KBM-7 (cell line): ENCODE measurements at regions not wholly inside any gene's neighbourhood (a gene's known extent, or its start where the extent isn't known, plus 50 kb on each side); places are given as distances from the start of the nearest gene placed in this dataset.

Source experiments
- DNase-seq: peaks from one replicate; pipeline ENCODE4 v3.0.0-alpha.2; 2015
- in situ Hi-C: fragments of 300-500 bp; cut with MboI; formaldehyde crosslinking; loops from 2 replicates; pipeline ENCODE4 v1.14.3; 2020; ENCODE audit warnings: low sequenced_read_pairs, low pct_unique_long_range_greater_than_20kb, mixed read lengths

DNA sequence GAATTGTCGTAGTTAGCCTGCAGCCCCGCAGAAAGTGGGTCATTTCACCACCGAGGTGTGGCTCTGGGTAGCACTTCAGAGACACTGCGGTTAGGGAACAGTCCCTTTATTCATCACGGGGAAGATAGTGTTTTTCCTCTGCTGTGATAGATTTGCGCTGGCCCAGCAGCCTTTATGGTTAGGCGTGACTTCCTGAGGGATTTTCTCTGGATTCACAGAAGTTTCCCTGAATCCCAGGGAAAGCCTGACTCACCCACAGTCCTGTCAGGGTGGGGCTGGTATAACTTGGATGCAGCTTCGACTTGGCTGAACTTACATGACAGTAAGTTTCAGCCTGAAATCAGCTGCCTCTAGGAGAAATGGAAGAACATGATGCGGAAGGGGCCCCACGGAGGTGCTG lies 196.3 kb upstream of the HHIP start:
- no peak for DNase-seq
- in situ Hi-C loops: no loop called here

- no peak for DNase-seq
- in situ Hi-C loops: no loop called here
These were observed 195.4 kb upstream of the HHIP start for GRCh38 chr4:144450526-144450925.

DNA sequence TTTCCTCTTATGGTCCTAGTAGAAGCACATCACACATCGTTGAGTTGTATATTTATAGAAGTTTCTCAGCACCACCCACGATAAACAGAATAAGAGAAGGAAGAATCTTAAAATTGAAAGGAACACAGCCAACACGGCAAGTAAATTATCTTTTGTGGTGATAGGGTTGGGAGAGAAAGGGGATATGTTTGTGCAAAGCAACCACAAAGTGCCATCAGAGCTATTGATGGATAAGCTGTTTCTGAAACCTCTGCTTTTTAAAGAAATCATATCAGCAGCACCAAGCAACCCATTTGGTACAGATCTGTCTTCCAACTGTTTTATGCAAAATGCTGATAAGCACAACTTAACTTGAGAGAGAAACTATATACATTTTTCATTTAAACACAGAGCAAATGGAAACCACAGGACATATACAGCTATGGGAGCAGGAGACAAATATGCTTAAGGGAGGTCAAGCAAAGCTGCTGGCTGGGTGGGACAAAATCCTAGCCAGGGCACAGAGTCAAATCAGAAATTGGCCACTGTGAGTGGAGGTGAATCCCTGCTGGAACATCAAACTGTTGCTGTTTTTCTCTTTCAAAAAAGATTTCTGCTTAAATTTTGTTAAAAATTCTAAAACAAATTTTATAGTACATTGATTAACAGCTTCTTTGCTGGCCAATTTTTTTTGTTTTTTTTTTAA lies 194.0 kb upstream of the HHIP start:
- DNase-seq: no peak

DNA sequence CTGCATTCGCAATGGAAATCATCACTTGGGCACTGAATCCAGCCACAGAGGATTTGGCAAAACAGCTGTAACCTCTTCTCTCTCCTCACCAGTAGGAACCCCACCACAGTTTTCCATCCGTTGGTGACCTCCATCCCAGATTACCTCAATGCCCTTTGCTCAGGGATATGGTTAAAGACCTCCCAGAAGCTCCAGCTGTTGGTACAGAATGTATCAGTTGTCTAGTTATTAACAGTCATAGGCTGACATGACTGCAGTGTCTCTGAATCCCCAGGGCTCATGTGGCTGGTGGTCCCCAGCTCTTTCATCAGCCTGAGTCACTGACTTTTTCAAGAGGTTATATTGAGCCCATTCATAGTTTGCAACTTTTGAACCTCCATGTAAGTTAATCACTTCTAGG lies 189.8 kb upstream of the HHIP start:
- in situ Hi-C loops: no loop called here
- DNase-seq: no peak

More for the DNA sequence above, 194.0 kb upstream of the HHIP start:
- in situ Hi-C loops: no loop called here

- in situ Hi-C loops: no loop called here
- DNase-seq: no peak
These were observed 184.1 kb upstream of the HHIP start for GRCh38 chr4:144461906-144462305.

DNA sequence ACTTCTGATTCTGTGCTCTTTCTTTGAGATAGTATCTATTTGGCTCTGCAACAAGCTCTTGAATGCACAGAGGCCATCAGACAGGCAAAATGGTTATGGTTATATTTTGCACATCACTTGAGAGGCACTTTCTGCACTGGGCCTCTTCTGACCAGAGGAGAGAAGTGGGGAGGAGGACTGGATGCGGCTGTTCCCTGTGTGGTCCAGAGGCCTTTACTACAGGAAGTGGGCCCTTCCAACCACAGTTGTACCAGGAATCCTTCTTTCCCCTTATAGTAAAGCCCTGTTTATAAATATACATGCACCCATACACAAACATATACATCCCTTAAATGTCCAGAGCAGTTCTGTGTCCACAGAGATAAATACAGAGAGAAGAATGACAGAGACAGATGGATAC lies 182.7 kb upstream of the HHIP start:
- no peak for DNase-seq
- in situ Hi-C loops: no loop called here

GRCh38 chr4:144463896-144464295 lies 182.1 kb upstream of the HHIP start:
- in situ Hi-C loops: no loop called here
- no peak for DNase-seq

DNA sequence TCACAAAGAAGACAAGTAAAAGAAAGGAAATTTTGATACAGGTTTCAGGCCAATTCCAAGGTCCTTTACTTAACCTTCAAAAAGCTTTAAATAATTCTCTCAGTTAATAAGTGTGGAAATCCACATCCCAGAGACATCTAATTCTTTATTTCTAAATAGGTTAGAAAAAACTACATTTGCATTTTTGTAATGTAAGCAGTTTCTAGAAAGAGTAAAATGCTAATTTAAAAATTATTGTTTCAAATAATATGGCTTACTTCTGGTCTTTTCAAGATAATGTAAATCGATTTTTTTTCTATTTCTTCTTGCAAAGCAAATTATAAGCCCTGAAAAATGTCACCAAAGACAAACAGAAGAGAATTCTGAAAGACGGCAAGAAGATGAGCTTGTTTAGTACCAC lies 180.4 kb upstream of the HHIP start:
- DNase-seq: no peak
- in situ Hi-C loops: no loop called here

- in situ Hi-C loops: no loop called here
- peak; percentile 51 for DNase-seq
These were observed 165.9 kb upstream of the HHIP start for GRCh38 chr4:144480068-144480467.

DNA sequence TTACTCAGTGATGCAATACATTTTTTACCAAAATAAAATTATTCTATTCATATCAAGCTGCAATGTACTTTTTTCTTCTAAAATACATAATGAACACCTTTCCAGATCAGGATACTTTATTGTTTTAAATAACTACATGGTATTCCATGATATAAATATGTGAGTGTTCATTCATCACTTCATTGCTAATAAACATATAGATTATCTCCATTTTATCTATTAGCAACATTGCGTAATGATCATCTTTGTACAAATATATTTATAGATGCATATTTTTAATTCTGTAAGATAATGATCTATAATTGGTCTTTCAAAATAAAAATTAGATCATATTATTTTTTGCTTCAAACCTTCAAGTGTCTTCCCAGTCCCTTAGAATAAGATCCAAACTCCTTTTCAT lies 156.1 kb upstream of the HHIP start:
- DNase-seq: no peak
- in situ Hi-C loops: no loop called here

- in situ Hi-C loops: no loop called here
- no peak for DNase-seq
These were observed 151.7 kb upstream of the HHIP start for GRCh38 chr4:144494280-144494679.

DNA sequence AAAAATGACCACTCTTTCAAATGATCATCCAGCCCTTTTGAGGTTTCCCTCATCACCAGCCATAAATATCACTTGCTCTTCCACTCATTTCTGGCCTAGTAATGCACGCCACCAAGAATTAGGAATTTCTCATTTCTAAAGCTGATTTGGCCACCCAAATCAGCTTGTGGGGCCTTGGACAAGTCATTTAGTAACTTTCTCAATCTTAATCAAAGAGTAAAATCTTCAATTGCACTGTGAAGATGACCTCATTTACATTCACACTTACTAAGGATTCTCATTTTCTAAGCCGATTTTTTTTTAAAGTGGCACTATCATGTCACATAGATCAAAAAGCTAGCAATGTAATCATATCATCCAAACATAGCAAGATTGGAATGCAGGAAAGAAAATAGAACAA lies 150.0 kb upstream of the HHIP start:
- DNase-seq: no peak
- in situ Hi-C loops: no loop called here

- no peak for DNase-seq
- in situ Hi-C loops: no loop called here
These were observed 146.2 kb upstream of the HHIP start for GRCh38 chr4:144499777-144500176.

GRCh38 chr4:144501231-144501780 lies 144.7 kb upstream of the HHIP start:
- no peak for DNase-seq
- in situ Hi-C loops: no loop called here

DNA sequence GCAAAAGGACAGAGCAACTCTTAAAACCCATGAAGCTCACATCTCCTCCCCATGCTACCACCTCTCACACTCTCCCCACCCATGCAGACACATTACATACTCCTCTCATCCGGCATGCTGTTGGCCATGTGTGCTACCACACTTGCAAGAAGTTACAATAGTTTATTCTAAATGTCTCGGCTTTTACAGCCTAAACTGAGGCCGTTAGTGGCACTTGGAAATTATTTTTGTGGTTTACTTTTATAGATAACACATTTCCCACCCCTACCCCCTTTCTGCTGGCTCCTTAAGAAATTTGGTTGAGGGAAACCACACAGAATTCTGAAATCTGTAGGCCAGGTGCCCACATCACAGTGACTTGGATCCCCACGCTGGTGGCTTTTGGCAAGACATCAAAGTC lies 141.1 kb upstream of the HHIP start:
- in situ Hi-C loops: no loop called here
- DNase-seq: no peak

GRCh38 chr4:144507311-144508101 lies 138.4 kb upstream of the HHIP start:
- in situ Hi-C loops: no loop called here
- no peak for DNase-seq

- no peak for DNase-seq
These were observed 136.6 kb upstream of the HHIP start for GRCh38 chr4:144509088-144510015.

GRCh38 chr4:144514736-144515135 lies 131.2 kb upstream of the HHIP start:
- in situ Hi-C loops: no loop called here
- no peak for DNase-seq

More at GRCh38 chr4:144509088-144510015, 136.6 kb upstream of the HHIP start:
- in situ Hi-C loops: no loop called here

GRCh38 chr4:144518181-144518895 lies 127.6 kb upstream of the HHIP start:
- DNase-seq: no peak
- in situ Hi-C loops: no loop called here
